ENCODE measurements at regions not wholly inside any gene's neighbourhood (a gene's known extent, or its start where the extent isn't known, plus 50 kb on each side); places are given as distances from the start of the nearest gene placed in this dataset.
"Not testable (repeated sequence)": the region's sequence is repeated elsewhere in the genome, so short reads cannot be mapped to it uniquely, and the experiment has no call there.

- no peaks in the 10 kb centered on the region for H3K4me1 Mint-ChIP-seq
- Histone ChIP-seq H3K4me1 (ENCODE audit: insufficient read depth, low read length) (no peaks in the 10 kb centered on the region), H3K27me3 (ENCODE audit: insufficient read depth, low read length, poor library complexity, severe bottlenecking) (no peaks in the 10 kb centered on the region), H3K9me3 (ENCODE audit: low read length) (peaks cover 16% of the 10 kb centered on the region), H3K4me3 (ENCODE audit: low read length) (no peak overlapping the region), H3K36me3 (ENCODE audit: insufficient read depth, low read length) (no peaks in the 10 kb centered on the region), H3K27ac (ENCODE audit: low read depth, low read length) (no peak overlapping the region)
- H3K27ac Mint-ChIP-seq, result no peak overlapping the region
- POLR2A ChIA-PET, result no interaction called here
- DNase-seq, result no peak
- no peaks in the 10 kb centered on the region for H3K27me3 Mint-ChIP-seq
- CTCF ChIA-PET, result no interaction called here
- H3K4me3 Mint-ChIP-seq, result no peak overlapping the region
- H3K9me3 Mint-ChIP-seq, result peaks cover 22 to 37% (median 25%) of the 10 kb centered on the region in 5 donors
- H3K36me3 Mint-ChIP-seq, result peaks cover 0 to 2% (median 0%) of the 10 kb centered on the region in 3 donors
These were observed 897.5 kb upstream of the NDST4 start for GRCh38 chr4:116010923-116011322.

GRCh38 chr4:116005806-116006088 lies 892.3 kb upstream of the NDST4 start:
- no peaks in the 10 kb centered on the region for H3K4me1 Mint-ChIP-seq
- DNase-seq, result no peak
- H3K27ac Mint-ChIP-seq, result no peak overlapping the region
- Histone ChIP-seq H3K9me3 (ENCODE audit: low read length) (no peaks in the 10 kb centered on the region), H3K27ac (ENCODE audit: low read depth, low read length) (no peak overlapping the region), H3K4me3 (ENCODE audit: low read length) (no peak overlapping the region), H3K27me3 (ENCODE audit: insufficient read depth, low read length, poor library complexity, severe bottlenecking) (no peaks in the 10 kb centered on the region), H3K36me3 (ENCODE audit: insufficient read depth, low read length) (no peaks in the 10 kb centered on the region), H3K4me1 (ENCODE audit: insufficient read depth, low read length) (no peaks in the 10 kb centered on the region)
- no peak overlapping the region for H3K4me3 Mint-ChIP-seq
- no peaks in the 10 kb centered on the region for H3K27me3 Mint-ChIP-seq
- H3K9me3 Mint-ChIP-seq, result peaks cover 0 to 11% (median 0%) of the 10 kb centered on the region in 5 donors
- POLR2A ChIA-PET, result no interaction called here
- no peaks in the 10 kb centered on the region for H3K36me3 Mint-ChIP-seq
- CTCF ChIA-PET, result no interaction called here

GRCh38 chr4:116005037-116005805 lies 891.8 kb upstream of the NDST4 start:
- CTCF ChIA-PET, result no interaction called here
- H3K4me3 ChIP-seq (ENCODE audit: low read length), result no peak overlapping the region
- POLR2A ChIA-PET, result no interaction called here
- no peak overlapping the region for H3K27ac ChIP-seq (ENCODE audit: low read depth, low read length)
- no peak for DNase-seq
- H3K4me1 Mint-ChIP-seq, result no peaks in the 10 kb centered on the region
- no peaks in the 10 kb centered on the region for H3K27me3 Mint-ChIP-seq
- H3K9me3 Mint-ChIP-seq, result peaks cover 0 to 6% (median 0%) of the 10 kb centered on the region in 5 donors
- no peaks in the 10 kb centered on the region for H3K27me3 ChIP-seq (ENCODE audit: insufficient read depth, low read length, poor library complexity, severe bottlenecking)
- no peak overlapping the region for H3K27ac Mint-ChIP-seq
- H3K4me3 Mint-ChIP-seq, result no peak overlapping the region
- H3K4me1 ChIP-seq (ENCODE audit: insufficient read depth, low read length), result no peaks in the 10 kb centered on the region
- H3K36me3 ChIP-seq (ENCODE audit: insufficient read depth, low read length), result no peaks in the 10 kb centered on the region
- no peaks in the 10 kb centered on the region for H3K36me3 Mint-ChIP-seq
- H3K9me3 ChIP-seq (ENCODE audit: low read length), result no peaks in the 10 kb centered on the region

- Mint-ChIP-seq H3K4me1 (no peaks in the 10 kb centered on the region), H3K9me3 (peaks cover 0 to 5% (median 0%) of the 10 kb centered on the region in 5 donors), H3K36me3 (peaks cover 0 to 1% (median 0%) of the 10 kb centered on the region in 3 donors), H3K4me3 (no peak overlapping the region), H3K27ac (no peak overlapping the region), H3K27me3 (no peaks in the 10 kb centered on the region)
- DNase-seq, result no peak
- Histone ChIP-seq H3K27ac (ENCODE audit: low read depth, low read length) (no peak overlapping the region), H3K27me3 (ENCODE audit: insufficient read depth, low read length, poor library complexity, severe bottlenecking) (no peaks in the 10 kb centered on the region), H3K4me3 (ENCODE audit: low read length) (no peak overlapping the region), H3K36me3 (ENCODE audit: insufficient read depth, low read length) (no peaks in the 10 kb centered on the region), H3K9me3 (ENCODE audit: low read length) (no peaks in the 10 kb centered on the region), H3K4me1 (ENCODE audit: insufficient read depth, low read length) (no peaks in the 10 kb centered on the region)
- POLR2A ChIA-PET, result no interaction called here
- CTCF ChIA-PET, result no interaction called here
These were observed 887.9 kb upstream of the NDST4 start for GRCh38 chr4:116001291-116001690.

GRCh38 chr4:115986573-115986972 lies 873.2 kb upstream of the NDST4 start:
- DNase-seq, result no peak
- Mint-ChIP-seq H3K27me3 (no peaks in the 10 kb centered on the region), H3K4me3 (no peak overlapping the region), H3K4me1 (no peaks in the 10 kb centered on the region), H3K36me3 (no peaks in the 10 kb centered on the region), H3K27ac (no peak overlapping the region), H3K9me3 (peaks cover 0 to 10% (median 2%) of the 10 kb centered on the region in 5 donors)
- H3K36me3 ChIP-seq (ENCODE audit: insufficient read depth, low read length), result no peaks in the 10 kb centered on the region
- H3K27me3 ChIP-seq (ENCODE audit: insufficient read depth, low read length, poor library complexity, severe bottlenecking), result no peaks in the 10 kb centered on the region
- ChIA-PET POLR2A (no interaction called here), CTCF (no interaction called here)
- H3K4me1 ChIP-seq (ENCODE audit: insufficient read depth, low read length), result no peaks in the 10 kb centered on the region
- no peak overlapping the region for H3K27ac ChIP-seq (ENCODE audit: low read depth, low read length)
- no peak overlapping the region for H3K4me3 ChIP-seq (ENCODE audit: low read length)
- no peaks in the 10 kb centered on the region for H3K9me3 ChIP-seq (ENCODE audit: low read length)

GRCh38 chr4:115975421-115976001 lies 862.1 kb upstream of the NDST4 start:
- H3K4me1 Mint-ChIP-seq; H3K27me3 ChIP-seq (ENCODE audit: insufficient read depth, low read length, poor library complexity, severe bottlenecking); CTCF ChIA-PET; H3K4me3 ChIP-seq (ENCODE audit: low read length); H3K36me3 ChIP-seq (ENCODE audit: insufficient read depth, low read length); H3K9me3 ChIP-seq (ENCODE audit: low read length); DNase-seq; H3K36me3 Mint-ChIP-seq; H3K4me3 Mint-ChIP-seq; H3K4me1 ChIP-seq (ENCODE audit: insufficient read depth, low read length); H3K27ac ChIP-seq (ENCODE audit: low read depth, low read length); H3K9me3 Mint-ChIP-seq; H3K27me3 Mint-ChIP-seq; POLR2A ChIA-PET: not testable (repeated sequence)
- H3K27ac Mint-ChIP-seq, result peak overlapping the region in 1 of 8 donors; percentile 36

GRCh38 chr4:115973768-115974167 lies 860.3 kb upstream of the NDST4 start:
- Histone ChIP-seq H3K27ac (ENCODE audit: low read depth, low read length) (no peak overlapping the region), H3K27me3 (ENCODE audit: insufficient read depth, low read length, poor library complexity, severe bottlenecking) (no peaks in the 10 kb centered on the region), H3K4me1 (ENCODE audit: insufficient read depth, low read length) (no peaks in the 10 kb centered on the region), H3K4me3 (ENCODE audit: low read length) (no peak overlapping the region), H3K36me3 (ENCODE audit: insufficient read depth, low read length) (no peaks in the 10 kb centered on the region), H3K9me3 (ENCODE audit: low read length) (no peaks in the 10 kb centered on the region)
- no peaks in the 10 kb centered on the region for H3K36me3 Mint-ChIP-seq
- no peak for DNase-seq
- no peak overlapping the region for H3K4me3 Mint-ChIP-seq
- H3K27me3 Mint-ChIP-seq, result no peaks in the 10 kb centered on the region
- no peak overlapping the region for H3K27ac Mint-ChIP-seq
- POLR2A ChIA-PET, result no interaction called here
- CTCF ChIA-PET, result no interaction called here
- H3K9me3 Mint-ChIP-seq, result peaks cover 0 to 2% (median 0%) of the 10 kb centered on the region in 5 donors
- H3K4me1 Mint-ChIP-seq, result no peaks in the 10 kb centered on the region

- no peak for DNase-seq
- H3K4me1 ChIP-seq (ENCODE audit: insufficient read depth, low read length), result no peaks in the 10 kb centered on the region
- no peaks in the 10 kb centered on the region for H3K36me3 ChIP-seq (ENCODE audit: insufficient read depth, low read length)
- no peaks in the 10 kb centered on the region for H3K9me3 ChIP-seq (ENCODE audit: low read length)
- ChIA-PET CTCF (no interaction called here), POLR2A (no interaction called here)
- no peak overlapping the region for H3K27ac ChIP-seq (ENCODE audit: low read depth, low read length)
- Mint-ChIP-seq H3K4me1 (no peaks in the 10 kb centered on the region), H3K27me3 (no peaks in the 10 kb centered on the region), H3K9me3 (peaks cover 0 to 2% (median 0%) of the 10 kb centered on the region in 5 donors), H3K4me3 (no peak overlapping the region), H3K36me3 (no peaks in the 10 kb centered on the region), H3K27ac (no peak overlapping the region)
- no peak overlapping the region for H3K4me3 ChIP-seq (ENCODE audit: low read length)
- H3K27me3 ChIP-seq (ENCODE audit: insufficient read depth, low read length, poor library complexity, severe bottlenecking), result no peaks in the 10 kb centered on the region
These were observed 859.5 kb upstream of the NDST4 start for GRCh38 chr4:115972967-115973366.
